IMR-90 (cell line): ENCODE measurements at regions not wholly inside any gene's neighbourhood (a gene's known extent, or its start where the extent isn't known, plus 50 kb on each side); places are given as distances from the start of the nearest gene placed in this dataset.

Source experiments
- ATAC-seq: fragments of 200-7000 bp; cut with Tn5 transposase; 2 replicates; pipeline ENCODE4 v1.9.1; 2020; ENCODE audit warnings: low read depth, mild to moderate bottlenecking, moderate library complexity
- BruUV-seq: library from RNA; stranded (reverse); fragments of 400-500 nt; replicated peaks from 2 replicates; lab custom pipeline; 2021; lab: Mats Ljungman, UMichigan
- CTCF ChIA-PET: fragments of 300-600 bp; formaldehyde crosslinking; extraction: SDS; loops from one replicate; lab custom pipeline; 2021; ENCODE audit warnings: antibody characterized with exemption; lab: Yijun Ruan, JAX
- POLR2A ChIA-PET: fragments of 300-600 bp; sonication (Branson Sonifier 250); formaldehyde crosslinking; loops from one replicate; lab custom pipeline; 2022; ENCODE audit warnings: antibody characterized with exemption; ENCODE audit not compliant: unreplicated experiment; lab: Charles Lee
- DNase-seq: peaks from one replicate; pipeline ENCODE4 v3.0.0; 2013
- H2AFZ ChIP-seq: replicated peaks from 2 replicates; pipeline ENCODE3; 2013; ENCODE audit warnings: low read length, mild to moderate bottlenecking; ENCODE audit not compliant: poor library complexity
- H2AK5ac ChIP-seq: 2 replicates; pipeline ENCODE4 v1.6.1; 2013; ENCODE audit warnings: low read depth, low read length, inconsistent platforms
- H2AK9ac ChIP-seq: replicated peaks from 2 replicates; pipeline ENCODE3; 2013; ENCODE audit warnings: mild to moderate bottlenecking, low read depth, low read length, moderate library complexity; ENCODE audit not compliant: poor library complexity
- H2BK120ac ChIP-seq: 2 replicates; pipeline ENCODE4 v1.6.1; 2013; ENCODE audit warnings: low read depth, low read length, inconsistent platforms
- H2BK15ac ChIP-seq: 3 replicates; pipeline ENCODE4 v1.6.1; 2013; ENCODE audit warnings: low read depth, low read length, inconsistent platforms
- H2BK20ac ChIP-seq: 2 replicates; pipeline ENCODE4 v1.6.1; 2013; ENCODE audit warnings: low read depth, mild to moderate bottlenecking, inconsistent platforms, low read length, moderate library complexity
- H2BK5ac ChIP-seq: 2 replicates; pipeline ENCODE4 v1.6.1; 2013; ENCODE audit warnings: mild to moderate bottlenecking, low read depth, low read length, inconsistent platforms; ENCODE audit not compliant: poor library complexity, severe bottlenecking
- H3K14ac ChIP-seq: replicated peaks from 2 replicates; pipeline ENCODE4 v1.6.1; 2013; ENCODE audit warnings: low read depth, low read length, inconsistent platforms
- H3K18ac ChIP-seq: 2 replicates; pipeline ENCODE4 v1.6.1; 2013; ENCODE audit warnings: low read depth, low read length, control low read depth
- H3K23ac ChIP-seq: 2 replicates; pipeline ENCODE4 v1.6.1; 2013; ENCODE audit warnings: low read depth, low read length, inconsistent platforms
- H3K27ac ChIP-seq: 2 replicates; pipeline ENCODE4 v1.5.1; 2013; ENCODE audit warnings: mild to moderate bottlenecking, control low read depth, low read length; ENCODE audit not compliant: insufficient read depth
- H3K27me3 ChIP-seq: 2 replicates; pipeline ENCODE4 v1.6.1; 2013; ENCODE audit warnings: low read length; ENCODE audit not compliant: control insufficient read depth, insufficient read depth
- H3K36me3 ChIP-seq: 2 replicates; pipeline ENCODE4 v1.6.1; 2013; ENCODE audit warnings: low read length, mixed read lengths; ENCODE audit not compliant: control insufficient read depth, insufficient read depth
- H3K4ac ChIP-seq: 2 replicates; pipeline ENCODE4 v1.6.1; 2013; ENCODE audit warnings: low read depth, low read length, inconsistent platforms
- H3K4me1 ChIP-seq: 2 replicates; pipeline ENCODE4 v1.6.1; 2013; ENCODE audit warnings: low read length, mixed read lengths; ENCODE audit not compliant: control insufficient read depth, insufficient read depth
- H3K4me2 ChIP-seq: 2 replicates; pipeline ENCODE4 v1.6.1; 2013; ENCODE audit warnings: low read depth, mild to moderate bottlenecking, control low read depth, low read length, moderate library complexity
- H3K4me3 ChIP-seq: 2 replicates; pipeline ENCODE4 v1.5.1; 2013; ENCODE audit warnings: low read depth, mild to moderate bottlenecking, control low read depth, low read length, moderate library complexity; ENCODE audit not compliant: insufficient read depth
- H3K56ac ChIP-seq: 2 replicates; pipeline ENCODE4 v1.6.1; 2013; ENCODE audit warnings: low read length, inconsistent platforms; ENCODE audit not compliant: insufficient read depth; ENCODE audit errors: extremely low read depth
- H3K79me1 ChIP-seq, 2 experiments: 2 replicates each; pipeline ENCODE4 v1.6.1; 2013; ENCODE audit warnings: low read length in 2 of 2, inconsistent platforms in 1 of 2, low read depth in 1 of 2
- H3K9ac ChIP-seq: 2 replicates; pipeline ENCODE4 v1.6.1; 2013; ENCODE audit warnings: low read depth, low read length, control low read depth
- H3K9me1 ChIP-seq: 2 replicates; pipeline ENCODE4 v1.6.1; 2013; ENCODE audit warnings: low read length, inconsistent platforms; ENCODE audit not compliant: insufficient read depth
- H3K9me3 ChIP-seq: 2 replicates; pipeline ENCODE4 v1.6.1; 2013; ENCODE audit warnings: low read length; ENCODE audit not compliant: control insufficient read depth, insufficient read depth
- H4K20me1 ChIP-seq: 2 replicates; pipeline ENCODE4 v1.6.1; 2013; ENCODE audit warnings: low read length, inconsistent platforms; ENCODE audit not compliant: insufficient read depth
- H4K5ac ChIP-seq: 2 replicates; pipeline ENCODE4 v1.6.1; 2013; ENCODE audit warnings: mild to moderate bottlenecking, low read depth, low read length, control low read depth
- H4K8ac ChIP-seq, 2 experiments: 2 replicates each; pipeline ENCODE4 v1.6.1; 2013; ENCODE audit warnings: low read depth in 2 of 2, low read length in 2 of 2, control low read depth in 1 of 2, inconsistent platforms in 1 of 2
- H4K91ac ChIP-seq: 2 replicates; pipeline ENCODE4 v1.6.1; 2013; ENCODE audit warnings: low read depth, low read length, inconsistent platforms; ENCODE audit not compliant: insufficient read depth
- CEBPB ChIP-seq: IDR thresholded peaks from 2 replicates; pipeline ENCODE4 v1.6.1; 2012; ENCODE audit warnings: low read depth, low read length, improper control_type of control experiment
- CHD1 ChIP-seq: IDR thresholded peaks from 2 replicates; pipeline ENCODE4 v1.6.1; 2012; ENCODE audit warnings: low read depth, low read length, improper control_type of control experiment
- FOS ChIP-seq: fragments of 150-350 bp; IDR thresholded peaks from 2 replicates; pipeline ENCODE4 v1.6.1; 2016; ENCODE audit warnings: low read depth, low read length
- MAFK ChIP-seq: IDR thresholded peaks from 2 replicates; pipeline ENCODE4 v1.6.1; 2012; ENCODE audit warnings: low read depth, low read length, improper control_type of control experiment
- MAZ ChIP-seq: IDR thresholded peaks from 2 replicates; pipeline ENCODE4 v1.6.1; 2012; ENCODE audit warnings: low read depth, mild to moderate bottlenecking, low read length, improper control_type of control experiment, moderate library complexity, borderline replicate concordance
- NFE2L2 ChIP-seq: fragments of 150-350 bp; IDR thresholded peaks from 2 replicates; pipeline ENCODE4 v1.6.1; 2016; ENCODE audit warnings: low read depth, mild to moderate bottlenecking, low read length
- POLR2A ChIP-seq: IDR thresholded peaks from 2 replicates; pipeline ENCODE4 v1.6.1; 2012; ENCODE audit warnings: mild to moderate bottlenecking, low read depth, low read length
- RCOR1 ChIP-seq: IDR thresholded peaks from 2 replicates; pipeline ENCODE4 v1.6.1; 2012; ENCODE audit warnings: mild to moderate bottlenecking, low read length, improper control_type of control experiment; ENCODE audit not compliant: insufficient replicate concordance
- RFX5 ChIP-seq: IDR thresholded peaks from 2 replicates; pipeline ENCODE4 v1.8.0; 2012; ENCODE audit warnings: low read depth, mild to moderate bottlenecking, low read length, moderate library complexity
- SMC3 ChIP-seq: fragments of 150-350 bp; IDR thresholded peaks from 2 replicates; pipeline ENCODE4 v1.6.1; 2016; ENCODE audit warnings: low read depth, mild to moderate bottlenecking, antibody characterized with exemption, low read length, moderate library complexity
- USF2 ChIP-seq: fragments of 150-350 bp; IDR thresholded peaks from 2 replicates; pipeline ENCODE4 v1.6.1; 2017; ENCODE audit warnings: mild to moderate bottlenecking, antibody characterized with exemption, low read length, low read depth
- WGBS, 2 experiments: methylation state at CpG; one replicate each; pipeline versions ENCODE4 v1.1.5 to v1.1.7; 2013; ENCODE audit warnings: missing lambda C conversion rate in 2 of 2; ENCODE audit not compliant: insufficient read length in 1 of 2; ENCODE audit errors: extremely low coverage in 2 of 2; 5-methylcytosine and 5-hydroxymethylcytosine counted together
- dilution Hi-C: fragments of 300-500 bp; cut with HindIII; formaldehyde crosslinking; loops from one replicate; pipeline ENCODE4 v1.14.3; 2018; ENCODE audit warnings: low sequenced_read_pairs; ENCODE audit not compliant: unreplicated experiment
- in situ Hi-C: fragments of 300-500 bp; cut with MboI; formaldehyde crosslinking; loops from 3 replicates; pipeline ENCODE4 v1.14.3; 2019; ENCODE audit warnings: low sequenced_read_pairs, inconsistent platforms, mixed read lengths
- intact Hi-C: fragments of 100-400 bp; cut with micrococcal nuclease; formaldehyde crosslinking; loops from 2 replicates; pipeline ENCODE4 v1.10.0; 2022
- TF ChIP-seq, protein P1 (sequence below): conservative IDR thresholded peaks from 2 replicates; pipeline ENCODE4 v1.5.1; 2012; ENCODE audit warnings: mild to moderate bottlenecking, low read depth, low read length, improper control_type of control experiment
- TF ChIP-seq, protein P2 (sequence below): fragments of 150-350 bp; IDR thresholded peaks from 2 replicates; pipeline ENCODE4 v1.6.1; 2016; ENCODE audit warnings: low read depth, mild to moderate bottlenecking, low read length, moderate library complexity, borderline replicate concordance

DNA sequence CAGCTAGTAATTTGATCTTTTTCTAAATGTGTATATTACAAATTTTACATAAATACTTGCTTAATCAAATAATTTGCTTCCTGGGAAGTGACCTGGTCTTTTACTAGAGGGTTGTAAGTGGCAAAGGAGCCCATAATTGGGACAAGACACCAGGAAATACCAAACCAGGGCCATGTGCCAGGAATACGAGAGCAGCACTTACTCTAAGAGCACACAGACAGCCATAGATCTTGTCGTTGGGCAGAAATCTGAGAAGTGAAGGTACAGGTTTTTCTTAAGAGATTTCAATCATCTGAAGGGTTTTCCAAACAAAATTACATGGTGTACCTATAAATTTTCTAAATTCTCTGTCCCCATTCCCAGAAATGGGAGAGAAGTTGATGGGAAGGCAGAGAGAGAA is 179.3 kb downstream of the HINT1 start:
- DNase-seq = no peak
- TF ChIP-seq FOS (no peak), CEBPB (no peak), RCOR1 (no peak), MAFK (no peak), USF2 (no peak), NFE2L2 (no peak), CHD1 (no peak), RFX5 (no peak), SMC3 (no peak), MAZ (no peak), POLR2A (no peak)
- TF ChIP-seq, protein P1, sequence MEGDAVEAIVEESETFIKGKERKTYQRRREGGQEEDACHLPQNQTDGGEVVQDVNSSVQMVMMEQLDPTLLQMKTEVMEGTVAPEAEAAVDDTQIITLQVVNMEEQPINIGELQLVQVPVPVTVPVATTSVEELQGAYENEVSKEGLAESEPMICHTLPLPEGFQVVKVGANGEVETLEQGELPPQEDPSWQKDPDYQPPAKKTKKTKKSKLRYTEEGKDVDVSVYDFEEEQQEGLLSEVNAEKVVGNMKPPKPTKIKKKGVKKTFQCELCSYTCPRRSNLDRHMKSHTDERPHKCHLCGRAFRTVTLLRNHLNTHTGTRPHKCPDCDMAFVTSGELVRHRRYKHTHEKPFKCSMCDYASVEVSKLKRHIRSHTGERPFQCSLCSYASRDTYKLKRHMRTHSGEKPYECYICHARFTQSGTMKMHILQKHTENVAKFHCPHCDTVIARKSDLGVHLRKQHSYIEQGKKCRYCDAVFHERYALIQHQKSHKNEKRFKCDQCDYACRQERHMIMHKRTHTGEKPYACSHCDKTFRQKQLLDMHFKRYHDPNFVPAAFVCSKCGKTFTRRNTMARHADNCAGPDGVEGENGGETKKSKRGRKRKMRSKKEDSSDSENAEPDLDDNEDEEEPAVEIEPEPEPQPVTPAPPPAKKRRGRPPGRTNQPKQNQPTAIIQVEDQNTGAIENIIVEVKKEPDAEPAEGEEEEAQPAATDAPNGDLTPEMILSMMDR = no peak
- TF ChIP-seq, protein P2, sequence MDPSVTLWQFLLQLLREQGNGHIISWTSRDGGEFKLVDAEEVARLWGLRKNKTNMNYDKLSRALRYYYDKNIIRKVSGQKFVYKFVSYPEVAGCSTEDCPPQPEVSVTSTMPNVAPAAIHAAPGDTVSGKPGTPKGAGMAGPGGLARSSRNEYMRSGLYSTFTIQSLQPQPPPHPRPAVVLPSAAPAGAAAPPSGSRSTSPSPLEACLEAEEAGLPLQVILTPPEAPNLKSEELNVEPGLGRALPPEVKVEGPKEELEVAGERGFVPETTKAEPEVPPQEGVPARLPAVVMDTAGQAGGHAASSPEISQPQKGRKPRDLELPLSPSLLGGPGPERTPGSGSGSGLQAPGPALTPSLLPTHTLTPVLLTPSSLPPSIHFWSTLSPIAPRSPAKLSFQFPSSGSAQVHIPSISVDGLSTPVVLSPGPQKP = no peak
- H3K27ac ChIP-seq = no peak overlapping the region
- H2AK9ac ChIP-seq = no peak overlapping the region
- in situ Hi-C loops (no loop called here), intact Hi-C loops (no loop called here), dilution Hi-C loops (no loop called here)
- H3K36me3 ChIP-seq = no peaks in the 10 kb centered on the region
- H3K4me3 ChIP-seq = no peak overlapping the region
- H4K5ac ChIP-seq = no peak overlapping the region
- no peak overlapping the region for H3K23ac ChIP-seq
- no peaks in the 10 kb centered on the region for H3K79me1 ChIP-seq
- H3K18ac ChIP-seq = no peak overlapping the region
- no peak overlapping the region for H3K56ac ChIP-seq
- H3K9me1 ChIP-seq = no peaks in the 10 kb centered on the region
- no peak overlapping the region for H3K14ac ChIP-seq
- H2BK15ac ChIP-seq = no peak overlapping the region
- no peak for ATAC-seq
- no peak overlapping the region for H3K9ac ChIP-seq
- ChIA-PET CTCF (no interaction called here), POLR2A (no interaction called here)
- no peak overlapping the region for H2BK120ac ChIP-seq
- no peak overlapping the region for H3K4ac ChIP-seq
- no peaks in the 10 kb centered on the region for H3K27me3 ChIP-seq
- H4K20me1 ChIP-seq = no peaks in the 10 kb centered on the region
- no peak overlapping the region for H4K91ac ChIP-seq
- H3K4me2 ChIP-seq = no peak overlapping the region
- H2BK20ac ChIP-seq = no peak overlapping the region
- no peak overlapping the region for H2AK5ac ChIP-seq
- H2BK5ac ChIP-seq = no peak overlapping the region
- no peak overlapping the region for H4K8ac ChIP-seq
- peaks cover 5% of the 10 kb centered on the region; the same call in 1 of the 2 replicates for H3K9me3 ChIP-seq
- no peak overlapping the region for H2AFZ ChIP-seq
- H3K4me1 ChIP-seq = no peaks in the 10 kb centered on the region
- no TSS peak for BruUV-seq
- no CpG with 5 or more reads among the region's 2 CpGs for WGBS, 2 experiments
